ENCODE measurements at regions not wholly inside any gene's neighbourhood (a gene's known extent, or its start where the extent isn't known, plus 50 kb on each side); places are given as distances from the start of the nearest gene placed in this dataset.
A peak's percentile ranks its signal among the peaks of the same experiment; 100 is the strongest.
"Not testable (repeated sequence)": the region's sequence is repeated elsewhere in the genome, so short reads cannot be mapped to it uniquely, and the experiment has no call there.

GRCh38 chr9:31336841-31337240 lies 1047.6 kb upstream of the ACO1 start:
- no peak for DNase-seq

GRCh38 chr9:31347082-31347617 lies 1037.3 kb upstream of the ACO1 start:
- DNase-seq: peak; percentile 71

GRCh38 chr9:31355159-31355882 lies 1029.1 kb upstream of the ACO1 start:
- no peak for DNase-seq

GRCh38 chr9:31355965-31356364 lies 1028.5 kb upstream of the ACO1 start:
- DNase-seq: no peak

GRCh38 chr9:31359071-31359470 lies 1025.4 kb upstream of the ACO1 start:
- no peak for DNase-seq

- no peak for DNase-seq
These were observed 1020.3 kb upstream of the ACO1 start for GRCh38 chr9:31364171-31364570.

- DNase-seq: no peak
These were observed 1011.5 kb upstream of the ACO1 start for GRCh38 chr9:31372799-31373587.

GRCh38 chr9:31377358-31377757 lies 1007.1 kb upstream of the ACO1 start:
- no peak for DNase-seq

- no peak for DNase-seq
These were observed 995.8 kb upstream of the ACO1 start for GRCh38 chr9:31388660-31389059.

GRCh38 chr9:31389075-31389474 lies 995.4 kb upstream of the ACO1 start:
- no peak for DNase-seq

- DNase-seq: no peak
These were observed 993.9 kb upstream of the ACO1 start for GRCh38 chr9:31390403-31391025.

- no peak for DNase-seq
These were observed 991.2 kb upstream of the ACO1 start for GRCh38 chr9:31393240-31393639.

- no peak for DNase-seq
These were observed 990.4 kb upstream of the ACO1 start for GRCh38 chr9:31394015-31394473.

- DNase-seq: no peak
These were observed 972.4 kb upstream of the ACO1 start for GRCh38 chr9:31412081-31412480.

GRCh38 chr9:31415164-31415563 lies 969.3 kb upstream of the ACO1 start:
- no peak for DNase-seq

GRCh38 chr9:31418419-31418818 lies 966.0 kb upstream of the ACO1 start:
- no peak for DNase-seq

- DNase-seq: not testable (repeated sequence)
These were observed 940.6 kb upstream of the ACO1 start for GRCh38 chr9:31443630-31444457.

GRCh38 chr9:31445357-31445756 lies 939.1 kb upstream of the ACO1 start:
- no peak for DNase-seq

GRCh38 chr9:31445960-31446359 lies 938.5 kb upstream of the ACO1 start:
- no peak for DNase-seq

- no peak for DNase-seq
These were observed 917.4 kb upstream of the ACO1 start for GRCh38 chr9:31467075-31467474.

- no peak for DNase-seq
These were observed 914.4 kb upstream of the ACO1 start for GRCh38 chr9:31470051-31470450.

GRCh38 chr9:31471010-31471409 lies 913.4 kb upstream of the ACO1 start:
- DNase-seq: no peak

GRCh38 chr9:31486630-31487029 lies 897.8 kb upstream of the ACO1 start:
- no peak for DNase-seq
